ENCODE measurements at regions not wholly inside any gene's neighbourhood (a gene's known extent, or its start where the extent isn't known, plus 50 kb on each side); places are given as distances from the start of the nearest gene placed in this dataset.
"Not testable (repeated sequence)": the region's sequence is repeated elsewhere in the genome, so short reads cannot be mapped to it uniquely, and the experiment has no call there.

DNA sequence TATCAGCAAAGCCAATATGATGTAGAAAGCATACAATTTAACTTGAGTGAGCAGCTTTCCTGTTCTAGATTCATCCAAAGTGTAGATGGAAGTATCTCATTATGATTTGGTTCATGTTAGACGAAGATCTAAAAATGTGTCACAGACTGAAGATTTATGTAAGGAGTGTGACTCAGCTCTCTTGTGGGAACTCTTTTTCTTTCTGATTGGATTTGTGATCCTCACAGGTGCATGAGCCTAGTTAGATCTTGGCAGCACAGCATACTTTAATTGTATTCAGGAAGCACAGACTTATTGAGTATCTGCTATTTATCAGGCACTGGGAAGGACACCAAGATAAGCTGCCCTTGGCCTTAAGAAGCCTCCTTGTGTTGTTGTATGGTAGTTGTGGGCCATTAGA, 147.1 kb downstream of the C11orf91 start:
- DNase-seq = no peak

- DNase-seq = no peak
Observed at GRCh38 chr11:33552756-33553155, 147.9 kb downstream of the C11orf91 start.

DNA sequence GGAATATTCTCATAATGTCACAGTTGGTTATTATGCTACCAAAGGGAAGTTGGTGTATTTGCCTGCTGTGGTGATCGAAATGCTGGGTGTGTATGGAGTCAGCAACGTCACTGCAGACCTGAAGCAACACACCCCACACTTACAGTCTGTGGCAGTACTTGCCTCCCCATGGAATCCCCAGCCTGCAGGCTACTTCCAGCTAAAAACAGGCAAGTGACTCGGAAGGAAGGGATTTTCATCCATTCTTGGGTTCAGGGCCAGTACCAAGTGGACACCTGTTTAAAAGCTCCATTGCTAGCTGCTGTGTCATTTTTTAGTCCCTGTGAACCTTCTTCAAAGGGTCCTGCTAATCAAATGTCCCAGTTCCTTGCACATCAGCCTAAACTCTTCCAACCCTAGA, 149.6 kb downstream of the C11orf91 start:
- no peak for DNase-seq

DNA sequence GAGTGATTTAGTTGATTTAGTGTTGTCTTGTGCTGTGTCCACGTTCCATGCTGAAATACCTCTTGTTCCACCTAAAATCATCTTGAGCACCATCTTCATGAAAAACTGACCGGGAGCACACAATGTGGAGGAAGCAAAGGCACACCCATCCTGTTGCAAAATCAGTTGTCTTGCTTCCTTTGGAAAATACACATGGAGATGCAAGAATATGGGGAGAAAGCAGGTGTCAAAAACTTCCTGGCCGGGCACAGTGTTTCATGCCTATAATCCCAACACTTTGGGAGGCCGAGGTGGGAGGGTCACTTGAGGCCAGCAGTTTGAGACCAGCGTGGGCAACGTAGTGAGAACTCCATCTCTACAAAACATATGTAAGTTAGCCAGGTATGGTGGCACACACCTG, 151.1 kb downstream of the C11orf91 start:
- DNase-seq = no peak

DNA sequence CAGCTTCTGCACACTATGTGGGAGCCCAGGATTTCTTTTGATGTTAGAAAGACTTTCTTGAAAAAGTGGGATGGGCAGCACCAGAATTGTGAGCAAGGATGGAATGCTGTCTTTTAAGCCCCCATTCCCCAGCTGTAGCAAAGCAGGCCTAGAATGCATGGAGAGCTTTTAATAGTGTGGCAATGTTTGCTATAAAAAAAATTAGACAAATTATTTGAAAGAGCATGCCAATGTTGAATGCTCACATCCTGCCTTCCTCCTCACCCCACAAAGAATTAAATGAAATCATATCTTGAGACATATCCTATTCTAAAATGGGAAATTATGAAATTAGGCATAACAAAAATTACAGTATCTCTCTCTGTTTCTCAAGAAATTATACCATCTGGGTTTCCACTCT, 154.7 kb downstream of the C11orf91 start:
- no peak for DNase-seq

DNA sequence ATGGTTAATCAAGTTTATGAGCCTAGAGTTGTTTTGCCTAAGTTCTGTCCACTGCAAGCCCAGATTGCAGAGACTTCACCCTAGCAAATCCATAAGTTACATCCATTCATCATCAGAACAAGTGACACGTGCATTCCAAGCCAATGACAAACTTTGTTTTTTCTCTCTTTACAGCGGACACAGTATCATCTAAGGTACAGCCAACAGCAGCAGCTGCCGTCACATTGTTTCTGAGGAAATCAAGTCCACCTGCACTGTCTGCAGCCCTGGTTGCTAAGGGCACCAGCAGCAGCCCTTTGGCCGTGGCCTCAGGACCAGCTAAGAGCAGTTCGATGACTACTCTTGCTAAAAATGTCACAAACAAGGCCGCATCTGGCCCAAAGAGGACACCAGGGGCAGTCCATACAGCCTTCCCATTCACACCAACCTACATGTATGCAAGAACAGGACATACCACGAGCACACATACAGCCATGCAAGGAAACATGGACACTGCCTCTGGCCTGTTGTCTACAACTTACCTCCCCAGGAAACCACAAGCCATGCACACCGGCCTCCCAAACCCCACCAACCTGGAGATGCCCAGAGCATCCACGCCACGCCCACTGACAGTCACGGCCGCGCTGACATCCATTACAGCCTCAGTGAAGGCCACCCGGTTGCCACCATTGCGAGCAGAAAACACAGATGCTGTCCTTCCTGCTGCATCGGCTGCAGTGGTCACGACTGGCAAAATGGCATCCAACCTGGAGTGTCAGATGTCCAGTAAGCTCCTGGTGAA, 155.8 kb downstream of the C11orf91 start:
- DNase-seq = no peak

- no peak for DNase-seq
Observed at GRCh38 chr11:33543823-33544222, 156.8 kb downstream of the C11orf91 start.

GRCh38 chr11:33542921-33543320, 157.7 kb downstream of the C11orf91 start:
- DNase-seq = peak in 1 of 2 experiments; percentile 27

DNA sequence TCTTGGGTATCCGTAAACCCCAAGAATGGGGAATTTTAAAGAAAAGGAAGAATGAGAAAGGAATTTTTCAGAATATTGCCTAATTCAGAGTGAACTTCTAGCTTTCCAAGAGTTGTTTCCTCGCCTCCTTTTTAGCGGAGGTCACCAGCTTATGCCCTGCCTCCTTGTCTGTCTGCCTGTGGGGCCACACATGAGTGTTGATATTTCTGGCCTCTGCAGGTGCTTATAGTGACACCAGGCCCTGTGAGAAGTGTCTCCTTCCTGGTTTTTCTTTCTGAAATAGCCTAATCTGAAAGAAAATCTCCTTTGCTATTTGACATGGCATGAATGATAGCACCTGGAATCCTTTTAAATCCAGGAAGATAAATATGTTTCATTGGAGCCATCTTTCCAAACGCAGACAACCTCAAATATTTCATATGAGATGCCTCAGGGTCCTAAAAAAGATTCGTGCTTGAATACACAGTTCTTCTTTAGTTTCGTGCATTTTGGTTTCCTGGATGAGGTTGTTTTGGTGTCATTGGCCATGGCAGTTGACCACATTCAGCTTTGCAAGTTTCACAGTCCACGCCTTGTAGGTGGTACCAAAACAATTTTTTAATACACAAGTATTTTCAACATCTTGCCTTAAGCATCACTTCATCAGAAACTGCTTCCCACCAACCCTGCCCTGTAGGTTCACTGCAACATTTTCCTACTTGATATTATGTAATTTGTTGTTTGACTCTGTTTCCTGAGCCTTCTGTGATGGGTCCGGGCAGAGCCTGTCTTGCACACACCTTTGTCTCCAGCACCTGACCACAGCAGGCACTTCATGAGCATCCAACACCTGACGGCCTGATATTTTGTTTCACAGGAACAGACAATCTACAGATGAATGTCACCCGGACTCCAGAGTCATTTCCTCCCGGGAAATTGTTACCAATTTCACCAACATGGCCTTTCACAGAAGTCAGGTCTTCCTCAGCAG, 159.4 kb downstream of the C11orf91 start:
- DNase-seq = no peak

DNA sequence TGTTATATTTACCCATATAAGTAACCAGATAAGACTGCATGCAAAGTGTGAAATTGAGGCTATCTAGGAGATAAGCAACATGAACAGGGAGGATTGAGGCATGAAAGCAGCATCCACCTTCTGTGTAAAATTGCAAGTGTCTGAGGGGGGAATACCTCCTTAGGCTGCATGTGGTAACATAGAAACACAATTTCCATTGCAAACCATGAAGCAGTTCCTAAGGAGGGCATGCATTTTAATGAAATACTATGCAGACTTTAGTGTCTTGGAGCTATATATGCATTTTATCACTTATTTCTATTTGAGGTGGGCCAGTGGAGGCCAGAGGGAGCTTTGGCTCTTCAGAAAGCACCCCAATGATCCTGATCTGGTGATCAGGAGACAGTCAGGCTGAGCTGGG, 160.2 kb downstream of the C11orf91 start:
- no peak for DNase-seq

- DNase-seq = no peak
Observed at GRCh38 chr11:33539751-33540150, 160.9 kb downstream of the C11orf91 start.

DNA sequence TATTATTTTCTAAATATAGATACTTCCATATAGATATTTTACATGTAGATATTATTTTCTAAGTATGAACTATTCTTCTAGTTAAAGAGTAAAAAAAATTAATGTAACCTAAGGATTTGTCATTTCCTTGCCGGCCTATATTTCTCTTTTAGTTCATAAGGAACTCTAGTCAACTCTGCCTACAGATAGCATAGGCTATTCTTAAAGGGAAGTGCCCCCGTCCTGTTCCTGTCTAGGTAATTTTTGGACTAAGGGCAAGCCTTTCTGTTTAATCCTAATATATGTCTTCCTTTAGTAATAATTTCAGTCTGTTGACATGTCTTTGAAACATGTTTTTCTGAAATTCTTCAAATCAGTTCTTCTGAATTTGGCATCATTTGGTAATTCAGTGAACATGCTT, 161.9 kb downstream of the C11orf91 start:
- DNase-seq = no peak

DNA sequence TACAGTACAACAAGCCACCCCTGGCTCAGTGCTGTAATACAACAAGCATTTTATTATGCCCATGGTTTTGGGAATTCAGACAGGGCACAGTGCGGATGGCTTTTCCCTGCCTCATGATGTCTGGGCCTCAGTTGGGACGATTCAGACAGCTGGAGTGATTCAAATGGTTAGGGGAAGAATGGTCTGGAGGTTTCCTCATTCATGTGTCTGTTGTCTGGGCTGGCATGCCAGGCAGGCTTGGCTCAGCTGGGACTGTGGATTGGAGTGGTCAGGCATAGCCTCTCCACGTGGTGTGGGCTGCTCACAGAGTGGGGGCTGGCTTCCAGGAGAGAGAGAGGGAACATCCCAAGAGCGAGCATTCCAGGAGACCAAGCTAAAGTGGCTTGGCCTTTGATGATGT, 164.4 kb downstream of the C11orf91 start:
- DNase-seq = no peak

GRCh38 chr11:33534575-33534974, 166.1 kb downstream of the C11orf91 start:
- DNase-seq = no peak

- DNase-seq = no peak
Observed at GRCh38 chr11:33533386-33534052, 167.1 kb downstream of the C11orf91 start.

DNA sequence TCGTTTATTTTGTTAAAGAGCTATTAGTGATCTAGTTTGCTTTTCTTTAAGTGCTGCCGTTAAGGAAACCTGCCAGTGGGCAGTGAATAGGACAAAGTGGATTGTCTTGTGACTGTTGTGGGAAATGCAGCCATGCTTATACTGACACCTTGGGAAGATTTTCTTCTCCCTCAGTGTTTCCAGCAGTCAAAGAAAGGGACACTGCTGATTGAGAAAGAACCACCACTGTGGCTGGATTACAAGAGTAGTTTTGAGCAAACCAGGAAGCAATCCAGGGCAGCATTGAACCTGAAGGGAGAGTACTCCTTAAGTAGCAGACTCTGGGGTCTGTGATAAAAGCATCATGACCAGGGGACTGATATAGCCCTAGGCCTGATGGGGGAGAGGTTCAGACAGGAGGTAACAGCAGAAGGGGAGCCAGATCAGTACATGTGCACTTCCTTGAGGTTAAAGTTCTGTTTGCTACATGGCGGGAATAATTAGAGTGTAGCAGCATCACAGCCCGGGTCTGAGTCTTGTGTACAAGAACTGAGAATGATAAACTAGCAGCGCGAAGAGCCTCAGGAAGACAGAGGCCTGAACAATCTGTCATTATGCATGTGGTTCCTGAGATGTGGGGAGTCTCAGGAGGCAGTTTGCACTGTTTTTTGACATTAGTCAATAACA, 167.8 kb downstream of the C11orf91 start:
- no peak for DNase-seq

GRCh38 chr11:33532257-33532656, 168.4 kb downstream of the C11orf91 start:
- DNase-seq = no peak

- DNase-seq = no peak
Observed at GRCh38 chr11:33531743-33532181, 168.9 kb downstream of the C11orf91 start.

- no peak for DNase-seq
Observed at GRCh38 chr11:33530815-33531214, 169.8 kb downstream of the C11orf91 start.

DNA sequence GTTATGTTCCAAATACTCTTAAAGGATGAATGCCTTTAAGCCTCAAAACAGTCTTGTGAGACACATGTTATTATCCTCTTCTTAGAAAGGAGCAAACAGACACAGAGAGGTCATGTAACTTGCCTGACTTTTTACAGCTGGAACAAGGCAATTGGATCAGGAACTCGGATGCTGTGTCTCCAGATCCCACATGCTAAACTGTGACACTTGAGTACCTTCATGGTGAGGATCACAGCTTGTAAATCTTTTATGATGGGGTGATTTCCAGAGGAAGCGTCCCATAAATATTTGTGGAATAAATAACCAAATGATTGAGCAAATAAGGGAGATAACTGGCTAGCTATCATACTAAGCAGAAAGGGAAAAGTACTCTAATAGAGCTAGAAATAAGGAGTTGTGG, 171.2 kb downstream of the C11orf91 start:
- no peak for DNase-seq

DNA sequence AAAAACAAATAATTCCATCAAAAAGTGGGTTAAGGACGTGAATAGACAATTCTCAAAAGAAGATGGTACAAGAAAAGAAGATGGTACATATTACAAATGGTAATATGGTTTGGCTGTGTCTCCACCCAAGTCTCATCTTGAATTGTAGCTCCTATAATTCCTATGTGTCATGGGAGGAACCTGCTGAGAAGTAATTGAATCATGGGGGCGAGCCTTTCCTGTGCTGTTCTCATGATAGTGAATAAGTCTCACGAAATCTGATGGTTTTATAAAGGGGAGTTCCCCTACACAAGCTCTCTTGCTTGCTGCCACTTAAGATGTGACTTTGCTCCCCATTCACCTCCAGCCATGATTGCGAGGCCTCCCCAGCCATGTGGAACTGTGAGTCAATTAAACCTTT, 172.9 kb downstream of the C11orf91 start:
- DNase-seq = not testable (repeated sequence)

- no peak for DNase-seq
Observed at GRCh38 chr11:33525789-33526188, 174.8 kb downstream of the C11orf91 start.

- no peak for DNase-seq
Observed at GRCh38 chr11:33521384-33521783, 179.2 kb downstream of the C11orf91 start.

Measured in stimulated activated CD4-positive, alpha-beta T cell treated with anti-CD3 and anti-CD28 coated beads, Interleukin-4, amount 100 ng/mL, for 4 hours (primary cell).